Stimulated activated CD4-positive, alpha-beta T cell treated with anti-CD3 and anti-CD28 coated beads, Interleukin-2, amount 100 ng/mL, for 48 hours (primary cell): ENCODE measurements at regions not wholly inside any gene's neighbourhood (a gene's known extent, or its start where the extent isn't known, plus 50 kb on each side); places are given as distances from the start of the nearest gene placed in this dataset.
A peak's percentile ranks its signal among the peaks of the same experiment; 100 is the strongest.
"Not testable (repeated sequence)": the region's sequence is repeated elsewhere in the genome, so short reads cannot be mapped to it uniquely, and the experiment has no call there.

Source experiments
- DNase-seq, 2 donors: peaks; one replicate each; pipeline ENCODE4 v3.0.0-alpha.2; 2020

- no peak for DNase-seq
Observed at GRCh38 chr3:27661797-27662196, 60.3 kb downstream of the EOMES start.

GRCh38 chr3:27659279-27660021 lies 62.7 kb downstream of the EOMES start:
- DNase-seq: peak; percentile 18 to 27

- DNase-seq: no peak
Observed at GRCh38 chr3:27658741-27659140, 63.4 kb downstream of the EOMES start.

GRCh38 chr3:27657871-27658270 lies 64.3 kb downstream of the EOMES start:
- no peak for DNase-seq

- DNase-seq: no peak
Observed at GRCh38 chr3:27657404-27657803, 64.7 kb downstream of the EOMES start.

- no peak for DNase-seq
Observed at GRCh38 chr3:27656790-27657189, 65.3 kb downstream of the EOMES start.

- no peak for DNase-seq
Observed at GRCh38 chr3:27655547-27655946, 66.6 kb downstream of the EOMES start.

- DNase-seq: no peak
Observed at GRCh38 chr3:27653803-27654558, 68.1 kb downstream of the EOMES start.

GRCh38 chr3:27649277-27649676 lies 72.8 kb downstream of the EOMES start:
- DNase-seq: no peak

- DNase-seq: no peak
Observed at GRCh38 chr3:27646896-27647295, 75.2 kb downstream of the EOMES start.

- no peak for DNase-seq
Observed at GRCh38 chr3:27644941-27645340, 77.2 kb downstream of the EOMES start.

GRCh38 chr3:27643355-27643754 lies 78.8 kb downstream of the EOMES start:
- DNase-seq: no peak

- no peak for DNase-seq
Observed at GRCh38 chr3:27642796-27643195, 79.3 kb downstream of the EOMES start.

GRCh38 chr3:27641888-27642601 lies 80.1 kb downstream of the EOMES start:
- no peak for DNase-seq

GRCh38 chr3:27641271-27641800 lies 80.8 kb downstream of the EOMES start:
- no peak for DNase-seq

GRCh38 chr3:27639271-27639670 lies 82.9 kb downstream of the EOMES start:
- DNase-seq: no peak

GRCh38 chr3:27638594-27638993 lies 83.5 kb downstream of the EOMES start:
- DNase-seq: no peak

GRCh38 chr3:27637346-27637995 lies 84.7 kb downstream of the EOMES start:
- DNase-seq: no peak

- DNase-seq: not testable (repeated sequence)
Observed at GRCh38 chr3:27635006-27635405, 87.1 kb downstream of the EOMES start.

GRCh38 chr3:27633224-27633545 lies 88.9 kb downstream of the EOMES start:
- DNase-seq: no peak

GRCh38 chr3:27632431-27633223 lies 89.5 kb downstream of the EOMES start:
- DNase-seq: peak; percentile 28 to 30

GRCh38 chr3:27630885-27631284 lies 91.2 kb downstream of the EOMES start:
- no peak for DNase-seq
